Activated B cell treated with CpG ODN at 0.5 μM for 24 hours (primary cell): ENCODE measurements at regions not wholly inside any gene's neighbourhood (a gene's known extent, or its start where the extent isn't known, plus 50 kb on each side); places are given as distances from the start of the nearest gene placed in this dataset.

Experiments used
- ATAC-seq: fragments of 200-7000 bp; cut with Tn5 transposase; one replicate; pipeline ENCODE4 v1.10.0; 2021; ENCODE audit warnings: low read depth, mild to moderate bottlenecking, moderate library complexity
- CTCF ChIA-PET: fragments of 350-600 bp; sonication (Branson Sonifier 250); formaldehyde crosslinking; loops from one replicate; lab custom pipeline; 2021; ENCODE audit warnings: antibody characterized with exemption; lab: Charles Lee
- POLR2A ChIA-PET: fragments of 350-600 bp; sonication (Branson Sonifier 250); formaldehyde crosslinking; loops from one replicate; lab custom pipeline; 2021; ENCODE audit warnings: antibody characterized with exemption; lab: Charles Lee
- DNase-seq: peaks from one replicate; pipeline ENCODE4 v3.0.0; 2022
- H3K27ac Mint-ChIP-seq: one replicate; pipeline ENCODE4 v1.8.0; 2020; ENCODE audit warnings: mixed read lengths
- H3K27me3 Mint-ChIP-seq: one replicate; pipeline ENCODE4 v1.8.0; 2021; ENCODE audit warnings: mixed read lengths
- H3K36me3 Mint-ChIP-seq: one replicate; pipeline ENCODE4 v1.8.0; 2021; ENCODE audit warnings: low read depth, mixed read lengths
- H3K4me1 Mint-ChIP-seq: one replicate; pipeline ENCODE4 v1.8.0; 2021; ENCODE audit warnings: mixed read lengths
- H3K4me3 Mint-ChIP-seq: one replicate; pipeline ENCODE4 v1.8.0; 2020; ENCODE audit warnings: mild to moderate bottlenecking, mixed read lengths
- H3K9me3 Mint-ChIP-seq: one replicate; pipeline ENCODE4 v1.8.0; 2020; ENCODE audit warnings: mixed read lengths
- CTCF ChIP-seq: fragments of 200-600 bp; IDR thresholded peaks from one replicate; pipeline ENCODE4 v1.8.0; 2022; ENCODE audit warnings: antibody characterized with exemption, mild to moderate bottlenecking
- intact Hi-C: fragments of 100-400 bp; cut with micrococcal nuclease; formaldehyde crosslinking; loops from one replicate; pipeline ENCODE4 v1.15.1; 2024

GRCh38 chr7:4613846-4614548, 68.1 kb upstream of the FOXK1 start:
- CTCF ChIA-PET: interaction anchor here (0.8 kb wide), 1 partner anchor 161 kb away, joined by 3 read pairs; the partner anchor contains the start of gene AP5Z1
- DNase-seq: no peak

GRCh38 chr7:4616116-4616515, 66.0 kb upstream of the FOXK1 start:
- H3K4me1 Mint-ChIP-seq: peaks cover 14% of the 10 kb centered on the region
- H3K9me3 Mint-ChIP-seq: no peaks in the 10 kb centered on the region
- DNase-seq (no peak), ATAC-seq (no peak)
- no peak overlapping the region for H3K27ac Mint-ChIP-seq
- CTCF ChIA-PET: no interaction called here
- TF ChIP-seq CTCF: no peak
- H3K4me3 Mint-ChIP-seq: no peak overlapping the region
- intact Hi-C loops: loop anchor here (10.0 kb wide), 1 partner anchor 269 kb away; the partner anchor contains the start of gene RADIL
- no peaks in the 10 kb centered on the region for H3K36me3 Mint-ChIP-seq
- H3K27me3 Mint-ChIP-seq: peaks cover 9% of the 10 kb centered on the region
- POLR2A ChIA-PET: interaction anchor here (0.7 kb wide), 1 partner anchor 153 kb away, joined by 3 read pairs; no protein-coding TSS in a partner anchor

More at GRCh38 chr7:4613846-4614548, 68.1 kb upstream of the FOXK1 start:
- intact Hi-C loops: loop anchor here (10.0 kb wide), 1 partner anchor 271 kb away; the partner anchor contains the start of gene RADIL
- peaks cover 12% of the 10 kb centered on the region for H3K4me1 Mint-ChIP-seq
- POLR2A ChIA-PET: interaction anchor here (0.6 kb wide), 1 partner anchor 94 kb away, joined by 5 read pairs; no protein-coding TSS in a partner anchor
- ATAC-seq: no peak
- TF ChIP-seq CTCF: no peak
- no peaks in the 10 kb centered on the region for H3K9me3 Mint-ChIP-seq
- H3K27me3 Mint-ChIP-seq: peaks cover 10% of the 10 kb centered on the region
- no peak overlapping the region for H3K4me3 Mint-ChIP-seq
- no peak overlapping the region for H3K27ac Mint-ChIP-seq
- no peaks in the 10 kb centered on the region for H3K36me3 Mint-ChIP-seq

- Mint-ChIP-seq H3K27me3 (peaks cover 2% of the 10 kb centered on the region), H3K4me3 (no peak overlapping the region), H3K27ac (no peak overlapping the region), H3K9me3 (peaks cover 6% of the 10 kb centered on the region), H3K4me1 (peaks cover 2% of the 10 kb centered on the region), H3K36me3 (no peaks in the 10 kb centered on the region)
- ATAC-seq (no peak), DNase-seq (no peak)
- ChIA-PET CTCF (no interaction called here), POLR2A (no interaction called here)
- intact Hi-C loops: no loop called here
- no peak for TF ChIP-seq CTCF
These were observed 60.7 kb upstream of the FOXK1 start for GRCh38 chr7:4621396-4621795.

- H3K9me3 Mint-ChIP-seq: peaks cover 6% of the 10 kb centered on the region
- no peak for TF ChIP-seq CTCF
- H3K36me3 Mint-ChIP-seq: no peaks in the 10 kb centered on the region
- peaks cover 4% of the 10 kb centered on the region for H3K27me3 Mint-ChIP-seq
- no peak overlapping the region for H3K27ac Mint-ChIP-seq
- DNase-seq (no peak), ATAC-seq (no peak)
- POLR2A ChIA-PET: no interaction called here
- CTCF ChIA-PET: no interaction called here
- no peaks in the 10 kb centered on the region for H3K4me1 Mint-ChIP-seq
- H3K4me3 Mint-ChIP-seq: no peak overlapping the region
- intact Hi-C loops: no loop called here
These were observed 55.7 kb upstream of the FOXK1 start for GRCh38 chr7:4626318-4626845.

- ATAC-seq (no peak), DNase-seq (no peak)
- ChIA-PET CTCF (no interaction called here), POLR2A (no interaction called here)
- Mint-ChIP-seq H3K27ac (no peak overlapping the region), H3K27me3 (peaks cover 14% of the 10 kb centered on the region), H3K36me3 (no peaks in the 10 kb centered on the region), H3K4me1 (no peaks in the 10 kb centered on the region), H3K9me3 (no peaks in the 10 kb centered on the region), H3K4me3 (no peak overlapping the region)
- intact Hi-C loops: no loop called here
- no peak for TF ChIP-seq CTCF
These were observed 52.7 kb upstream of the FOXK1 start for GRCh38 chr7:4629287-4629895.
